CD14-positive monocyte (primary cell): ENCODE measurements at regions not wholly inside any gene's neighbourhood (a gene's known extent, or its start where the extent isn't known, plus 50 kb on each side); places are given as distances from the start of the nearest gene placed in this dataset.

Experiments
- DNase-seq, 3 donors: peaks; one replicate each; pipeline ENCODE4 v3.0.0-alpha.2; 2011 to 2022
- H2AFZ ChIP-seq: 2 replicates; pipeline ENCODE4 v1.6.0; 2012; ENCODE audit warnings: mild to moderate bottlenecking, low read depth, low read length, inconsistent platforms; ENCODE audit not compliant: insufficient read depth, poor library complexity, severe bottlenecking
- H3K27ac ChIP-seq, 2 donors: 1 replicate in 1 of 2; 2 replicates in 1 of 2; pipeline ENCODE4 v1.5.1; 2012 to 2013; ENCODE audit warnings: low read length in 2 of 2, control low read depth in 1 of 2, inconsistent platforms in 1 of 2, low read depth in 1 of 2, mild to moderate bottlenecking in 1 of 2
- H3K27me3 ChIP-seq, 2 donors: one replicate each; pipeline versions ENCODE4 v1.6.0 to v1.6.1; 2011 to 2013; ENCODE audit warnings: low read length in 2 of 2; ENCODE audit not compliant: control insufficient read depth in 2 of 2, insufficient read depth in 2 of 2
- H3K36me3 ChIP-seq, 2 donors: replicated peaks in 1 of 2; 1 replicate in 1 of 2; 2 replicates in 1 of 2; pipeline versions ENCODE4 v1.5.1 to v1.6.1; 2012 to 2013; ENCODE audit warnings: low read length in 2 of 2, control low read depth in 1 of 2, inconsistent platforms in 1 of 2, mild to moderate bottlenecking in 1 of 2; ENCODE audit not compliant: insufficient read depth in 2 of 2, control insufficient read depth in 1 of 2
- H3K4me1 ChIP-seq, 2 donors: 1 replicate in 1 of 2; 2 replicates in 1 of 2; pipeline versions ENCODE4 v1.5.1 to v1.6.1; 2012 to 2013; ENCODE audit warnings: low read length in 2 of 2, control low read depth in 1 of 2, inconsistent platforms in 1 of 2, mild to moderate bottlenecking in 1 of 2, moderate library complexity in 1 of 2; ENCODE audit not compliant: insufficient read depth in 2 of 2, control insufficient read depth in 1 of 2
- H3K4me2 ChIP-seq: replicated peaks from 2 replicates; pipeline ENCODE3; 2012; ENCODE audit warnings: low read length, moderate library complexity, mild to moderate bottlenecking; ENCODE audit not compliant: poor library complexity, severe bottlenecking; ENCODE audit errors: extremely low read depth
- H3K4me3 ChIP-seq, 3 experiments: fragments of 200-600 bp in 1 of 3; sonication (generic) in 1 of 3; replicated peaks in 1 of 3; 1 replicate in 2 of 3; 2 replicates in 1 of 3; pipeline ENCODE4 v1.5.1; 2011 to 2013; ENCODE audit warnings: low read length in 3 of 3, mild to moderate bottlenecking in 3 of 3, control low read depth in 2 of 3, low read depth in 2 of 3, inconsistent platforms in 1 of 3, moderate library complexity in 1 of 3
- H3K79me2 ChIP-seq: 2 replicates; pipeline ENCODE4 v1.6.0; 2012; ENCODE audit warnings: mild to moderate bottlenecking, control low read depth, inconsistent platforms, low read length, moderate library complexity; ENCODE audit not compliant: insufficient read depth
- H3K9ac ChIP-seq: 2 replicates; pipeline ENCODE4 v1.6.0; 2017; ENCODE audit warnings: low read length, mild to moderate bottlenecking; ENCODE audit not compliant: insufficient read depth, poor library complexity, severe bottlenecking
- H3K9me3 ChIP-seq, 2 donors: replicated peaks in 1 of 2; 1 replicate in 1 of 2; 2 replicates in 1 of 2; pipeline versions ENCODE4 v1.5.1 to v1.6.1; 2012 to 2013; ENCODE audit warnings: low read length in 2 of 2, control low read depth in 1 of 2; ENCODE audit not compliant: control insufficient read depth in 1 of 2, insufficient read depth in 1 of 2
- H4K20me1 ChIP-seq: 2 replicates; pipeline ENCODE4 v1.6.0; 2012; ENCODE audit warnings: mild to moderate bottlenecking, low read length, control low read depth, moderate library complexity; ENCODE audit not compliant: insufficient read depth
- H3K27ac Mint-ChIP-seq, 7 donors: one replicate each; pipeline ENCODE4 v1.8.0; 2020; ENCODE audit warnings: mild to moderate bottlenecking in 7 of 7, mixed read lengths in 7 of 7, moderate library complexity in 6 of 7, inconsistent platforms in 2 of 7
- H3K27me3 Mint-ChIP-seq, 3 donors: one replicate each; pipeline ENCODE4 v1.8.0; 2021 to 2022; ENCODE audit warnings: low read depth in 3 of 3, mild to moderate bottlenecking in 3 of 3, mixed read lengths in 3 of 3, moderate library complexity in 3 of 3, inconsistent platforms in 1 of 3
- H3K36me3 Mint-ChIP-seq, 2 donors: one replicate each; pipeline ENCODE4 v1.8.0; 2020; ENCODE audit warnings: mixed read lengths in 2 of 2, inconsistent platforms in 1 of 2, mild to moderate bottlenecking in 1 of 2
- H3K4me1 Mint-ChIP-seq: one replicate; pipeline ENCODE4 v1.8.0; 2020; ENCODE audit warnings: mild to moderate bottlenecking, mixed read lengths
- H3K4me3 Mint-ChIP-seq, 2 donors: one replicate each; pipeline ENCODE4 v1.8.0; 2020; ENCODE audit warnings: mild to moderate bottlenecking in 2 of 2, mixed read lengths in 2 of 2, moderate library complexity in 1 of 2
- H3K9me3 Mint-ChIP-seq, 7 donors: one replicate each; pipeline ENCODE4 v1.8.0; 2020 to 2022; ENCODE audit warnings: mixed read lengths in 7 of 7, mild to moderate bottlenecking in 6 of 7, moderate library complexity in 6 of 7, inconsistent platforms in 2 of 7
- WGBS: methylation state at CpG from one replicate; pipeline ENCODE4 v1.1.5; 2013; ENCODE audit warnings: missing lambda C conversion rate; ENCODE audit not compliant: insufficient coverage; 5-methylcytosine and 5-hydroxymethylcytosine counted together
- intact Hi-C, 2 donors: fragments of 100-400 bp; cut with micrococcal nuclease; formaldehyde crosslinking; loops; one replicate each; pipeline versions ENCODE4 v1.15.0 to v1.15.1; 2023
- TF ChIP-seq, protein P1 (sequence below): fragments of 200-600 bp; IDR thresholded peaks from one replicate; pipeline ENCODE4 v1.8.0; 2022; ENCODE audit warnings: antibody characterized with exemption, mild to moderate bottlenecking

GRCh38 chr10:90665905-90666662, 191.8 kb downstream of the HTR7 start:
- Mint-ChIP-seq H3K36me3 (no peaks in the 10 kb centered on the region), H3K4me3 (no peak overlapping the region), H3K9me3 (peaks cover 0 to 2% (median 0%) of the 10 kb centered on the region in 7 donors), H3K27me3 (peaks cover 0 to 1% (median 0%) of the 10 kb centered on the region in 3 donors), H3K27ac (no peak overlapping the region), H3K4me1 (no peaks in the 10 kb centered on the region)
- Histone ChIP-seq H3K9me3 (no peaks in the 10 kb centered on the region), H3K36me3 (no peaks in the 10 kb centered on the region), H4K20me1 (no peaks in the 10 kb centered on the region), H3K27ac (no peak overlapping the region), H3K4me3 (no peak overlapping the region), H3K4me2 (no peak overlapping the region), H3K27me3 (no peaks in the 10 kb centered on the region), H3K4me1 (no peaks in the 10 kb centered on the region), H3K9ac (no peak overlapping the region), H3K79me2 (no peaks in the 10 kb centered on the region), H2AFZ (no peak overlapping the region)
- TF ChIP-seq, protein P1, sequence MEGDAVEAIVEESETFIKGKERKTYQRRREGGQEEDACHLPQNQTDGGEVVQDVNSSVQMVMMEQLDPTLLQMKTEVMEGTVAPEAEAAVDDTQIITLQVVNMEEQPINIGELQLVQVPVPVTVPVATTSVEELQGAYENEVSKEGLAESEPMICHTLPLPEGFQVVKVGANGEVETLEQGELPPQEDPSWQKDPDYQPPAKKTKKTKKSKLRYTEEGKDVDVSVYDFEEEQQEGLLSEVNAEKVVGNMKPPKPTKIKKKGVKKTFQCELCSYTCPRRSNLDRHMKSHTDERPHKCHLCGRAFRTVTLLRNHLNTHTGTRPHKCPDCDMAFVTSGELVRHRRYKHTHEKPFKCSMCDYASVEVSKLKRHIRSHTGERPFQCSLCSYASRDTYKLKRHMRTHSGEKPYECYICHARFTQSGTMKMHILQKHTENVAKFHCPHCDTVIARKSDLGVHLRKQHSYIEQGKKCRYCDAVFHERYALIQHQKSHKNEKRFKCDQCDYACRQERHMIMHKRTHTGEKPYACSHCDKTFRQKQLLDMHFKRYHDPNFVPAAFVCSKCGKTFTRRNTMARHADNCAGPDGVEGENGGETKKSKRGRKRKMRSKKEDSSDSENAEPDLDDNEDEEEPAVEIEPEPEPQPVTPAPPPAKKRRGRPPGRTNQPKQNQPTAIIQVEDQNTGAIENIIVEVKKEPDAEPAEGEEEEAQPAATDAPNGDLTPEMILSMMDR: no peak
- no peak for DNase-seq
- 83% methylated on average over 1 of the region's 8 CpGs for WGBS
- intact Hi-C loops: no loop called here

DNA sequence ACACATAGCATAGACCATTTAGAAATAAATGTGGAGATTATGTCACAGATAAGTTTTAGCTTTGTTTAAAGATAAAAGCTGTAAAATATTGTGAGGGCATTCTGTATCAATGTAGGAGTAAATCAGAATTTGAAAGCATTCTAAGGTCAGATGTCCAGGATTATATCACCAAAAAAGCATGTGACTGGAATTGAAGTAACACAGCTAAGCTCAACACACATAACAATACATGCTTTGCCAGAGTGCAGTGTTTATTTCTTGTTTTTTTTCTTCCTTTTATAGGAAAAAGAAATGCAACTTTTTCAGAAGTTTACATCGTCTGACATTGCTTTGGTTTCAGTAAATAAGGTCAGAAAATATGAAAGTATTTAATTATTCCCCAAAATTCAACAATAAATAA, 183.4 kb downstream of the HTR7 start:
- no peaks in the 10 kb centered on the region for H3K27me3 ChIP-seq
- no peaks in the 10 kb centered on the region for H3K79me2 ChIP-seq
- H3K27ac Mint-ChIP-seq: no peak overlapping the region
- no peaks in the 10 kb centered on the region for H4K20me1 ChIP-seq
- TF ChIP-seq, protein P1: no peak
- intact Hi-C loops: no loop called here
- H3K9me3 Mint-ChIP-seq: peaks cover 0 to 3% (median 0%) of the 10 kb centered on the region in 7 donors
- no peaks in the 10 kb centered on the region for H3K36me3 ChIP-seq
- H3K4me1 Mint-ChIP-seq: no peaks in the 10 kb centered on the region
- WGBS: no CpG with 5 or more reads among the region's 1 CpG
- H3K27me3 Mint-ChIP-seq: no peaks in the 10 kb centered on the region
- H3K9ac ChIP-seq: no peak overlapping the region
- no peaks in the 10 kb centered on the region for H3K36me3 Mint-ChIP-seq
- no peak overlapping the region for H3K4me2 ChIP-seq
- no peak overlapping the region for H3K27ac ChIP-seq
- H3K9me3 ChIP-seq: no peaks in the 10 kb centered on the region
- no peaks in the 10 kb centered on the region for H3K4me1 ChIP-seq
- H2AFZ ChIP-seq: no peak overlapping the region
- no peak overlapping the region for H3K4me3 Mint-ChIP-seq
- no peak for DNase-seq
- no peak overlapping the region for H3K4me3 ChIP-seq
